Naive thymus-derived CD8-positive, alpha-beta T cell (primary cell): ENCODE measurements at regions not wholly inside any gene's neighbourhood (a gene's known extent, or its start where the extent isn't known, plus 50 kb on each side); places are given as distances from the start of the nearest gene placed in this dataset.
"Not testable (repeated sequence)": the region's sequence is repeated elsewhere in the genome, so short reads cannot be mapped to it uniquely, and the experiment has no call there.

Experiments used
- ATAC-seq, 2 donors: fragments of 150-1000 bp; cut with Tn5 transposase in 1 of 2; sonication (Bioruptor Pico), chemical (Tn5 transposase) in 1 of 2; 1 replicate in 1 of 2; 2 replicates in 1 of 2; pipeline ENCODE4 v1.10.0; 2021; ENCODE audit warnings: mild to moderate bottlenecking in 2 of 2, moderate library complexity in 2 of 2
- POLR2A ChIA-PET: fragments of 350-600 bp; sonication (Branson Sonifier 250); formaldehyde crosslinking; loops from one replicate; lab custom pipeline; 2021; ENCODE audit warnings: antibody characterized with exemption; lab: Charles Lee
- DNase-seq, 10 donors: peaks; one replicate each; pipeline versions ENCODE4 v3.0.0 to v3.0.0-alpha.2; 2020 to 2022
- H3K27ac Mint-ChIP-seq, 10 donors: one replicate each; pipeline ENCODE4 v1.8.0; 2020 to 2022; ENCODE audit warnings: mild to moderate bottlenecking in 10 of 10, mixed read lengths in 10 of 10, moderate library complexity in 4 of 10, inconsistent platforms in 1 of 10
- H3K27me3 Mint-ChIP-seq, 5 donors: one replicate each; pipeline ENCODE4 v1.8.0; 2021 to 2022; ENCODE audit warnings: mixed read lengths in 5 of 5
- H3K36me3 Mint-ChIP-seq, 3 donors: one replicate each; pipeline ENCODE4 v1.8.0; 2020 to 2022; ENCODE audit warnings: mixed read lengths in 3 of 3, mild to moderate bottlenecking in 2 of 3, inconsistent platforms in 1 of 3
- H3K4me1 Mint-ChIP-seq, 4 donors: one replicate each; pipeline ENCODE4 v1.8.0; 2021 to 2022; ENCODE audit warnings: mixed read lengths in 4 of 4
- H3K4me3 Mint-ChIP-seq, 10 donors: one replicate each; pipeline ENCODE4 v1.8.0; 2020 to 2022; ENCODE audit warnings: mild to moderate bottlenecking in 10 of 10, mixed read lengths in 10 of 10, moderate library complexity in 6 of 10, inconsistent platforms in 1 of 10
- H3K9me3 Mint-ChIP-seq, 9 donors: one replicate each; pipeline ENCODE4 v1.8.0; 2020 to 2022; ENCODE audit warnings: mixed read lengths in 9 of 9, mild to moderate bottlenecking in 3 of 9, inconsistent platforms in 1 of 9, moderate library complexity in 1 of 9

GRCh38 chr14:51455041-51455835 is 196.5 kb upstream of the FRMD6 start:
- no peaks in the 10 kb centered on the region for H3K36me3 Mint-ChIP-seq
- H3K27me3 Mint-ChIP-seq = peaks cover 3 to 16% (median 7%) of the 10 kb centered on the region in 5 donors
- no peaks in the 10 kb centered on the region for H3K4me1 Mint-ChIP-seq
- no peak overlapping the region for H3K4me3 Mint-ChIP-seq
- H3K27ac Mint-ChIP-seq = peak overlapping the region in 1 of 10 donors; percentile 36
- peaks cover 0 to 4% (median 0%) of the 10 kb centered on the region in 9 donors for H3K9me3 Mint-ChIP-seq
- DNase-seq (no peak), ATAC-seq (no peak)
- POLR2A ChIA-PET = no interaction called here

DNA sequence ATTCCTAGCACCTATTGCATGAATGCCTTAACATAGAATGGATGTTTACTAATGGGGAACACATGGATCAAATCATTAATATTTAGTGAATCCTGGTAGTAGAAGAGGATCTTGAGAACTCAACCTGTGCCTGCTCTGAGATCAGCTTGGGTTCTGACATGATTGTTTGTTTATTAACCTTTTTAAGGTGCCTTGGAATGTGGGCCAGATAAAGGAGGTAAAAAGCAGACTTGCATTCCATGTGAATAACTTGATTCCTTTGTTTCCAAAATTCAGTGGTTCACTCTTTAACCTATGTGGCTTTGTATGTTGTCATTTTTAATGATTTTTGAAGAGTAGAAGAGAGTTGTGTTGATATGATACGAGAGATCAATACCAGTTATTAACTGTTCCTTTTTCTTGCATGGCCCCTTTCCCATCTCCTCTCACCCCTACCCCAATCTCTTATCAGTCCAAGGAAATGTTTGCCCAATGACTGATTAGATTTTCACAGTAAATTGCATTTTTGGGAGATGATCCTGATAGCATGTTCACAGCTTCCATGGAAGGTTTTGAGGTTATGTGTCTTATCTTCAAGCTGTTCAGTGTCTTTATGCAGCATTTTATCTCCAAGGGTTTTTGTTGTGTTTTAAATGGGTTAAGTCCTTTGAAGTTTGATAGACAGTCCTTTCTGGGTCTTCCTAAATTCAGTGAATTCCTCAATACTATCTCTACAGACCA is 193.7 kb upstream of the FRMD6 start:
- H3K9me3 Mint-ChIP-seq = peaks cover 0 to 4% (median 0%) of the 10 kb centered on the region in 9 donors
- no peak for ATAC-seq
- peaks cover 3 to 16% (median 7%) of the 10 kb centered on the region in 5 donors for H3K27me3 Mint-ChIP-seq
- peaks cover 0 to 2% (median 0%) of the 10 kb centered on the region in 4 donors for H3K4me1 Mint-ChIP-seq
- H3K36me3 Mint-ChIP-seq = no peaks in the 10 kb centered on the region
- no peak overlapping the region for H3K27ac Mint-ChIP-seq
- POLR2A ChIA-PET = no interaction called here
- no peak overlapping the region for H3K4me3 Mint-ChIP-seq
- DNase-seq = no peak

- H3K4me1 Mint-ChIP-seq = peaks cover 0 to 2% (median 0%) of the 10 kb centered on the region in 4 donors
- H3K27ac Mint-ChIP-seq = no peak overlapping the region
- DNase-seq (no peak), ATAC-seq (no peak)
- peaks cover 3 to 16% (median 7%) of the 10 kb centered on the region in 5 donors for H3K27me3 Mint-ChIP-seq
- H3K4me3 Mint-ChIP-seq = no peak overlapping the region
- POLR2A ChIA-PET = no interaction called here
- H3K9me3 Mint-ChIP-seq = peaks cover 0 to 4% (median 0%) of the 10 kb centered on the region in 9 donors
- H3K36me3 Mint-ChIP-seq = no peaks in the 10 kb centered on the region
Measured at GRCh38 chr14:51458563-51458955, 193.2 kb upstream of the FRMD6 start.

- POLR2A ChIA-PET = no interaction called here
- Mint-ChIP-seq H3K4me3 (no peak overlapping the region), H3K9me3 (peaks cover 0 to 4% (median 0%) of the 10 kb centered on the region in 9 donors), H3K27me3 (peaks cover 3 to 16% (median 7%) of the 10 kb centered on the region in 5 donors), H3K27ac (no peak overlapping the region), H3K4me1 (peaks cover 0 to 2% (median 0%) of the 10 kb centered on the region in 4 donors), H3K36me3 (no peaks in the 10 kb centered on the region)
- ATAC-seq (no peak), DNase-seq (no peak)
Measured at GRCh38 chr14:51460011-51460410, 191.7 kb upstream of the FRMD6 start.

DNA sequence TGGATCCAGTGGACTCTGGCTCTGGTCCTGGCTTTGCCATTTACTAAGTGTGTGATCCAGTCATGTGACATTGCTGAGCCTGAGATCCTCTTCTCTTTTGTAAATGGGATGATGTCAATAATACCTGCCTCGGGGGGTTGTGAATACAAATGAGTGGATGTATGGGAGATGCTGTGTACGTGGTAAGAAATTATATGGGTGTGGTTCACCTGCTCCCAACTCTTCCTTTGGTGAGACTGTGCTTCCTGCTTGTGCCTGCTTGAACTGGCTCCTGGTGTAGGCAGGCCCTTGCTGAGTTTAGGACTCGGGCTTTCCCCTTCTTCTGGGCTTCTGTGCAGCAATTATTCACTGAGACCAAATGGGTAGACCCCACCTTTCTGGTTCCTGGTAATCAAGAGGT is 189.5 kb upstream of the FRMD6 start:
- H3K9me3 Mint-ChIP-seq = peaks cover 0 to 8% (median 0%) of the 10 kb centered on the region in 9 donors
- H3K4me1 Mint-ChIP-seq = peaks cover 0 to 2% (median 0%) of the 10 kb centered on the region in 4 donors
- H3K27me3 Mint-ChIP-seq = peaks cover 0 to 10% (median 0%) of the 10 kb centered on the region in 5 donors
- H3K4me3 Mint-ChIP-seq = no peak overlapping the region
- POLR2A ChIA-PET = no interaction called here
- ATAC-seq (no peak), DNase-seq (no peak)
- H3K36me3 Mint-ChIP-seq = no peaks in the 10 kb centered on the region
- H3K27ac Mint-ChIP-seq = no peak overlapping the region

DNA sequence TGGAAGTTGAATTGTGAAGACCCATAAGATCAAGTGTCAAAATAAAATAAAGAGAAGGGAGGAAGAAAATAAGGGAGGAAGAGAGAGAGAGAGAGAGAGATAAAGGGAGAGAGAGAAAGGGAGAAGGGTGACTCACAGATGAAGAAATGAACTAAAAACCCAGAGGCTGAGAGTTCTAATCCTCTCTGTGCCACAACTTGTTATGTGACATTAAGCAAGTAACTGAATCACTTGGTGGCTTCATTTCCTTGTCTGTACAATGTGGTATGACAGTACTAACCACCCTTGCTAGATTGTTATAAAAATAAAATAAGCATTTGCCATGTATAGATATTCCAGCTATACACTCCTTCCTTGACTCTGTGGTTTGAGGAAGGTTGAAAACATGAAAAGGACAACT is 189.0 kb upstream of the FRMD6 start:
- no peak overlapping the region for H3K27ac Mint-ChIP-seq
- DNase-seq = no peak

DNA sequence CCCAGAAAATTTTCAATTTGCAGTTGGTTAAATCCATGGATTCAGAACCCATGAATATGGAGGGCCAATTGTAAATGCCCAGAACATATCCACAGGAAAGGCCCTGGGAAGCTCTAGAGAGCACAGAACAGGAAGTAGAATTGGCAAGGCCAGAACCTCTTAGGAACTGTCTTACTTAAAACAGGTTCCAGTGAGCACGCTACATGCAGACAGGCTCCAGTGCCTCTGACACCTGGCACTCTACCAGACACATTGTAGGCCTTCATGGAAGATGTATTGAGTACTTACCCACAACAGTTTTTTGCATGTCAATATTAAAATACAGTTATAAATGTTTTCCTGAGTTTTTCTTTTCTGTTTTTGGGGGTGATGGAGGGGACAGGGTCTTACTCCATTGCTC is 188.2 kb upstream of the FRMD6 start:
- peaks cover 0 to 9% (median 0%) of the 10 kb centered on the region in 9 donors for H3K9me3 Mint-ChIP-seq
- POLR2A ChIA-PET = no interaction called here

More for the DNA sequence above, 189.0 kb upstream of the FRMD6 start:
- ATAC-seq = no peak
- Mint-ChIP-seq H3K36me3 (no peaks in the 10 kb centered on the region), H3K9me3 (peaks cover 0 to 9% (median 0%) of the 10 kb centered on the region in 9 donors), H3K4me3 (no peak overlapping the region), H3K27me3 (peaks cover 0 to 6% (median 0%) of the 10 kb centered on the region in 5 donors), H3K4me1 (peaks cover 0 to 2% (median 0%) of the 10 kb centered on the region in 4 donors)
- POLR2A ChIA-PET = no interaction called here

GRCh38 chr14:51464411-51464810 is 187.3 kb upstream of the FRMD6 start:
- no peak for DNase-seq
- Mint-ChIP-seq H3K27ac (no peak overlapping the region), H3K4me3 (no peak overlapping the region), H3K4me1 (peaks cover 0 to 2% (median 0%) of the 10 kb centered on the region in 4 donors), H3K36me3 (no peaks in the 10 kb centered on the region), H3K9me3 (peaks cover 0 to 12% (median 0%) of the 10 kb centered on the region in 9 donors), H3K27me3 (peaks cover 0 to 4% (median 0%) of the 10 kb centered on the region in 5 donors)
- POLR2A ChIA-PET = no interaction called here
- ATAC-seq = no peak

More for the DNA sequence above, 188.2 kb upstream of the FRMD6 start:
- ATAC-seq (no peak), DNase-seq (no peak)
- Mint-ChIP-seq H3K4me1 (peaks cover 0 to 2% (median 0%) of the 10 kb centered on the region in 4 donors), H3K4me3 (no peak overlapping the region), H3K27ac (peak overlapping the region in 1 of 10 donors; percentile 28), H3K36me3 (no peaks in the 10 kb centered on the region), H3K27me3 (peaks cover 0 to 4% (median 0%) of the 10 kb centered on the region in 5 donors)

- POLR2A ChIA-PET = no interaction called here
- H3K9me3 Mint-ChIP-seq = peaks cover 0 to 12% (median 0%) of the 10 kb centered on the region in 9 donors
- ATAC-seq (no peak), DNase-seq (no peak)
- H3K36me3 Mint-ChIP-seq = no peaks in the 10 kb centered on the region
- H3K27me3 Mint-ChIP-seq = peaks cover 0 to 4% (median 0%) of the 10 kb centered on the region in 5 donors
- H3K4me3 Mint-ChIP-seq = no peak overlapping the region
- H3K4me1 Mint-ChIP-seq = peaks cover 0 to 2% (median 0%) of the 10 kb centered on the region in 4 donors
- no peak overlapping the region for H3K27ac Mint-ChIP-seq
Measured at GRCh38 chr14:51465486-51465885, 186.2 kb upstream of the FRMD6 start.

GRCh38 chr14:51467392-51467791 is 184.3 kb upstream of the FRMD6 start:
- H3K36me3 Mint-ChIP-seq, H3K27ac Mint-ChIP-seq, ATAC-seq, H3K4me1 Mint-ChIP-seq, POLR2A ChIA-PET, H3K4me3 Mint-ChIP-seq, DNase-seq, H3K27me3 Mint-ChIP-seq: not testable (repeated sequence)
- peaks cover 0 to 14% (median 0%) of the 10 kb centered on the region in 9 donors for H3K9me3 Mint-ChIP-seq

DNA sequence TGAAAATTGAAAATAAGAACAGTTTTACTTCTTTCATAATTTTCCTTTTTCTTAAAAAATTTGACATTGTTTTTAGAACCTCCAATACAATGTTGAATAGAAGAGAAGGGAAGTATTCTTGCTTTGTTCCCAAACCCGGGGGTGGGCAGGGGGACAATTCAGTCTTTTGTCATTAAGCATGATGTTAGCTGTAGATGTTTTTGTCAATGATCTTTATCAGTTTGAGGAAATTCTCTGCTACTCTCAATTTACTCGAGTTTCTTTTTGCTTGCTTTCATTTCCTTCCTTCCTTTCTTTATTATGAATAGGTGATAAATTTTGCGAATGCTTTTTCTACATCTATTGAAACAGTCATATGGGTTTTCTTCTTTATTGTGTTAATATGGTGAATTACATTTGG is 183.2 kb upstream of the FRMD6 start:
- Mint-ChIP-seq H3K4me3 (no peak overlapping the region), H3K27ac (no peak overlapping the region), H3K36me3 (no peaks in the 10 kb centered on the region), H3K4me1 (no peaks in the 10 kb centered on the region), H3K9me3 (peaks cover 0 to 14% (median 0%) of the 10 kb centered on the region in 9 donors), H3K27me3 (peaks cover 2 to 8% (median 3%) of the 10 kb centered on the region in 5 donors)
- POLR2A ChIA-PET = no interaction called here
- ATAC-seq (no peak), DNase-seq (no peak)

- no peak for DNase-seq
- no peak for ATAC-seq
- H3K4me1 Mint-ChIP-seq = no peaks in the 10 kb centered on the region
- H3K4me3 Mint-ChIP-seq = no peak overlapping the region
- no peaks in the 10 kb centered on the region for H3K36me3 Mint-ChIP-seq
- POLR2A ChIA-PET = no interaction called here
- H3K9me3 Mint-ChIP-seq = peaks cover 0 to 5% (median 0%) of the 10 kb centered on the region in 9 donors
- peaks cover 7 to 23% (median 12%) of the 10 kb centered on the region in 5 donors for H3K27me3 Mint-ChIP-seq
- H3K27ac Mint-ChIP-seq = no peak overlapping the region
Measured at GRCh38 chr14:51472881-51473280, 178.8 kb upstream of the FRMD6 start.

- POLR2A ChIA-PET = no interaction called here
- Mint-ChIP-seq H3K4me3 (no peak overlapping the region), H3K27ac (peak overlapping the region in 1 of 10 donors; percentile 11), H3K27me3 (peaks cover 7 to 23% (median 12%) of the 10 kb centered on the region in 5 donors), H3K36me3 (no peaks in the 10 kb centered on the region), H3K9me3 (peaks cover 0 to 5% (median 0%) of the 10 kb centered on the region in 9 donors), H3K4me1 (no peaks in the 10 kb centered on the region)
- no peak for ATAC-seq
- DNase-seq = no peak
Measured at GRCh38 chr14:51473351-51473750, 178.4 kb upstream of the FRMD6 start.
